GM12891 (cell line): ENCODE measurements at regions not wholly inside any gene's neighbourhood (a gene's known extent, or its start where the extent isn't known, plus 50 kb on each side); places are given as distances from the start of the nearest gene placed in this dataset.
A peak's percentile ranks its signal among the peaks of the same experiment; 100 is the strongest.
"Not testable (repeated sequence)": the region's sequence is repeated elsewhere in the genome, so short reads cannot be mapped to it uniquely, and the experiment has no call there.

Experiments used
- DNase-seq: peaks from one replicate; pipeline ENCODE4 v3.0.0; 2011; ENCODE audit warnings: low spot score; ENCODE audit not compliant: insufficient read length
- FAIRE-seq: peaks from 2 replicates; lab custom pipeline; 2011; peaks lifted over from hg19 to GRCh38; lab: Jason Lieb, UNC
- PAX5 ChIP-seq: IDR thresholded peaks from 2 replicates; pipeline ENCODE4 v1.6.1; 2011; ENCODE audit warnings: low read length, moderate library complexity, mild to moderate bottlenecking; ENCODE audit not compliant: insufficient read depth, severe bottlenecking
- POLR2A ChIP-seq: IDR thresholded peaks from 2 replicates; pipeline ENCODE4 v1.6.1; 2011; ENCODE audit warnings: low read depth, low read length, control low read depth
- POLR2AphosphoS5 ChIP-seq: IDR thresholded peaks from 2 replicates; pipeline ENCODE4 v1.6.1; 2011; ENCODE audit warnings: low read depth, low read length, control low read depth
- POU2F2 ChIP-seq: IDR thresholded peaks from 2 replicates; pipeline ENCODE4 v1.6.1; 2011; ENCODE audit warnings: low read depth, mild to moderate bottlenecking, control low read depth, low read length, moderate library complexity
- SPI1 ChIP-seq: IDR thresholded peaks from 2 replicates; pipeline ENCODE4 v1.6.1; 2011; ENCODE audit warnings: low read depth, low read length, control low read depth
- TAF1 ChIP-seq: IDR thresholded peaks from 2 replicates; pipeline ENCODE4 v1.6.1; 2011; ENCODE audit warnings: low read depth, low read length, control low read depth

DNA sequence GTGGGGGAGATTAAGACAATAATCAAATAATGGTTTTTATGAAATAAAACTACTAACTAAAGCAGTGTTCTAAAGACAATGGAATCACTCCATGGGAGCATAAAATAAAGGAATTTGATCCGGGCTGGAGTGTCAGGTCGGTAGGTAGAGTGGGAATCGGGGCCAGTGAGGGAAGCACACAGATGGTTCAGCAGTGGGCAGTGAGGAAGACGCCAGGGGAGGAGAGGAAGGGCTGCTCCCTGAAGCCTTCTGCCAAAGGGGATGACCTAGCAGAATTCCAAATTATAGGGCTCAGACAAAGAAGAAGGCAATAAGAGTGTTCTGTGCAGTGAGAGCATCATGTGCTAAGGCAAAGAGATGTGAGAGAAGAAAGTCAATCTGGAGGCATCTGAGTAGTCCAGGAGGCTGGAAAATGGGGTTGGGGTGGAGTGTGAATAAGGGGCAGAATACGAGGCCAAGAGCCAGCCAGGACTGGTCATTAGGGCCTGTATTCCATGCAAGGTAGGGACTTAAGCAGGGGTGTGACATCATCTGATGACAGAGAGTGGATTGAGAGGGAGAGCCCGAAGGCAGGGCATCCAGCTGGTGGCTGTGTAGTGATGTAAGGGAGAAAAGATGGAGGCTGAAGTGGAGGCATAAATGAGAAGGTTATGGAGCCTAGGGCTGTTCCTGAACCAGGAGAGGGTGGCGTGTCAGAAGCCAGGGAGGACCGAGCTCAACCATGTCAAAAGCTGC lies 137.6 kb downstream of the COPRS start:
- DNase-seq: no peak

DNA sequence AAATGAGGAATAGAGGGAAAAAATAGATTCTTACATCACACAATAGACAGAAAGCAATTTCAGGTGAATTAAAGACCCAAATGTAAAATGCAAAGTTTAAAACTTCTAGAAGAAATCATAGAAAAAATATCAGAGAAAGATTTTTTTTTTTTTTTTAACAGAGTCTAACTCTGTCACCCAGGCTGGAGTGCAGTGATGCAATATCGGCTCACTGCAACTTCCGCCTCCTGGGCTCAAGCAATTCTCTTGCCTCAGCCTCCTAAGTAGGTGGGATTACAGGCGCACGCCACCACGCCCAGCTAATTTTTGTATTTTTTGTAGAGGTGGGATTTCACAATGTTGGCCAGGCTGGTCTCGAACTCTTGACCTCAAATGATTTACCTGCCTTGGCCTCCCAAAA lies 141.8 kb downstream of the COPRS start:
- FAIRE-seq, DNase-seq: not testable (repeated sequence)

More for the DNA sequence above, 137.6 kb downstream of the COPRS start:
- TF ChIP-seq TAF1 (no peak), PAX5 (no peak), SPI1 (no peak), POLR2AphosphoS5 (no peak), POU2F2 (no peak), POLR2A (no peak)
- no peak for FAIRE-seq

DNA sequence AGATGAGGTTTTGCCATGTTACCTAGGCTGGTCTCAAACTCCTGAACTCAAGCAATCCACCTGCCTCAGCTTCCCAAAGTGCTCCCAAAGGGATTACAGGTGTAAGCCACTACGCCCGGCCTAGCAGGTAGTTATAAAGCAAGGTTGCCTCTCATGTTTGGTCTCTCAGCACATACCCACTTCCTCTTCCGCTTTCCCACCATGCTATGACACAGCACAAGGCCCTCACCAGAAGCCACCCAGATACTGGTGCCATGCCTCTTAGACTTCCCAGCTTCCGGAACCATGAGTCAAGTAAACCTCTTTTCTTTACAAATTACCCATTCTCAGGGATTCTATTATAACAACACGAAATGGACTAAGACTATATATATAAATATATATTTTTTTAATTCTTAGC lies 143.6 kb downstream of the COPRS start:
- DNase-seq (no peak), FAIRE-seq (no peak)
- TF ChIP-seq PAX5: no peak
- TF ChIP-seq SPI1: peak; percentile 37; the same call in 1 of the 2 replicates

DNA sequence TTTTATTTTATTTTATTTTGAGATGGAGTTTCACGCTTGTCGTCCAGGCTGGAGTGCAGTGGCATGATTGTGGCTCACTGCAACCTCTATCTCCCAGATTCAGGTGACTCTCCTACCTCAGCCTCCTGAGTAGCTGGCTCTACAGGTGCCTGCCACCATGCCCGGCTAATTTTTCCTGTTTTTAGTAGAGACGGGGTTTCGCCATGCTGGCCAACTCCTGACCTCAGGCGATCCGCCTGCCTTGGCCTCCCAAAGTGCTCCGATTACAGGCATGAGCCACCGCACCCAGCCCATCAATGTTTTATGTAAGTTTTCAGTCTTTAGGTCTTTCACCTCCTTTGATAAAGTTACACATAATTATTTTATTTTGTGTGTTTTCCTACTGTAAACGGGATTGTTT lies 154.6 kb downstream of the COPRS start:
- DNase-seq (no peak), FAIRE-seq (no peak)
- TF ChIP-seq PAX5: no peak
- no peak for TF ChIP-seq POLR2A
- no peak for TF ChIP-seq POLR2AphosphoS5
- no peak for TF ChIP-seq TAF1
- no peak for TF ChIP-seq SPI1
- TF ChIP-seq POU2F2: no peak

DNA sequence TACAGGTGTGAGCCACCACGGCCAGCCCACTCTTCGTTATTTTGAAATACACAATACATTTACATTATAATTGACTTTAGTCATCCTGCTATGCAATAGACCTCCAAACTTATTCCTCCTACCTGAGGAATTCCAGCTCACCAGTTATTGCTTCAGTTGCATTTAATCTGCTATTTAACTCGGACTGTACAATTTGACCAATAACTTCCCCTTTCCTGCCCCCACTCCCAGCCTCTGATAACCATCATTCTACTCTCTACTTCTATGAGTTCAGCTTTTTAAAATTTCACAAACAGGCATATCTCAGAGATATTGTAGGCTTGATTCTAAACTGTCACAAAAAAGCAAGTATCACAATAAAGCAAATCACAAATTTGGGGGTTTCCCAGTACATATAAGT lies 157.0 kb downstream of the COPRS start:
- no peak for DNase-seq
- FAIRE-seq: no peak
- TF ChIP-seq POLR2A (no peak), PAX5 (no peak), POLR2AphosphoS5 (no peak), SPI1 (no peak), POU2F2 (no peak), TAF1 (no peak)

DNA sequence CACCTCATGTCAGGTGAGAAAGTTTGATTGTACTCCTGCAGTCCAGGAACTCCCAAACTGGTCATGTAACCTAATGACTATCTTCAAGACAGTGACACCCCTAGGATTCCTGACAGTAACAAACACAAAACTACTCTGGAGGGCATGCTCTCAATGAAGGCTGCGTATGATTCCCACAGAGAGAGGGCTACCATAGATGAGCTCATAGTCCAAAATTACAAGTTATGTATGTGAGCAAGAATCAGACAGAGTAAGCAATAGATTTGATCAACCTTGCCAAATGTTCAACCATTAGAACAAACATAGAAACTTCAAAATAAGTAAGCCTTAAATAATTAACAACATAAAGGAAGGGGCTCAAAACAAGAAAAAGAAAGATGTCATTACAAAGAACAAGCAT lies 158.1 kb downstream of the COPRS start:
- FAIRE-seq: no peak
- no peak for DNase-seq
- no peak for TF ChIP-seq TAF1
- no peak for TF ChIP-seq SPI1
- no peak for TF ChIP-seq POLR2AphosphoS5
- no peak for TF ChIP-seq POU2F2
- TF ChIP-seq PAX5: no peak
- no peak for TF ChIP-seq POLR2A

DNA sequence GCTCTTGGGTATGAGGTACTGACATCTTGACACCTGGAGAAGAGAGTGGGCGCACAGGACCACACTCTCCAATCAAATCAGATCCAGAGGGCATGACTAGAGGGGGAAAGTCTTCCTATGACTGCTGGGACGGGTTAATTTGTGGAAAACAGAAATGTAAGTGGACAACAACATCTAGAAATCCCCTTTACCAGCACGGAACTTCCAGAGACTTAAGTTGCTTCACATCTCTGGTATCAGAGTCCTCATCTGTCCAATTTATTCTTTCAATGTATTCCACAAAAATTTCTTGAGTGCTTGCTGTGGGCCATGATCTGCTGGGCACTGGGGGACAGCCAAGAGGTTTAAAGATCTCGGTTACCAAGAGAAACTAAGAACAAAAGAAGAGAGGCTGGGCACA lies 159.2 kb downstream of the COPRS start:
- no peak for FAIRE-seq
- TF ChIP-seq TAF1 (no peak), POLR2A (no peak), POU2F2 (no peak), SPI1 (no peak), PAX5 (no peak), POLR2AphosphoS5 (no peak)

DNA sequence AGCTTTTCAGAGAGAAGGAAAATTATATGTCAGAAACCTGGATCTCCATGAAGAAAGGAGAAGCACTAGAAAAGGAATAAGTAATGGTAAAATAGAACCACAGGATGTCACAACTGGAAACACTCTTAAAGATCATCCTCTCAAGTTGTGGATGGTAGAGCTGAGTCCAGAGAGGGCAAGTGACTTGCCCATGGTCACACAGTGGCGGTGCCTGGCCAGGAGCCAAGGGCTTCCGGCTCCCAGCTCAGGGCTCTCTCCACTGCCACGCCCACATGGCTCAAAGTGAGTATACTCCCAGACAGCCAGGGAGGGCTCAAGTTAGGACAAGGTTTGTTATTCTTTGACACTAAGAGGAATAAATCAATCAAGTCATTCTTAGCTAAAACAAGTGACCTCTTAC lies 159.8 kb downstream of the COPRS start:
- FAIRE-seq (no peak), DNase-seq (no peak)
- TF ChIP-seq POLR2A (no peak), POU2F2 (no peak), SPI1 (no peak), POLR2AphosphoS5 (no peak), TAF1 (no peak)

More for the DNA sequence above, 159.2 kb downstream of the COPRS start:
- no peak for DNase-seq

DNA sequence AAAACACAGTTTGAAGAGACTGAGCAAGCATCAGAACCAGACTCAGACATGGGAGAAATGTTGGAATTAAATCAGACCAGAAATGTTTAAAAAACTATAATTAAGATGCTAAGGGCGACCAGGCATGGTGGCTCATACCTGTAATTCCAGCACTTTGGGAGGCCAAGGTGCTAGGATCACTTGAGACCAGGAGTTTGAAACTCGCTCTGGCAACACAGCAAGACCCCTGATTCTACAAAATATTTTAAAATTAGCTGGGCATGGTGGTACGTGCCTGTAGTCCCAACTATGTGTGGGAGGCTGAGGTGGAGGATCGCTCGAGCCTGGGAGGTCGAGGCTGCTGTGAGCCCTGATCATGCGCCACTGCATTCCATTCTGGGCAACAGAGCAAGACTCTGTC lies 160.3 kb downstream of the COPRS start:
- DNase-seq: no peak
- no peak for TF ChIP-seq POLR2A
- TF ChIP-seq POLR2AphosphoS5: no peak
- no peak for TF ChIP-seq TAF1
- no peak for TF ChIP-seq PAX5
- no peak for TF ChIP-seq POU2F2
- no peak for TF ChIP-seq SPI1
- no peak for FAIRE-seq

DNA sequence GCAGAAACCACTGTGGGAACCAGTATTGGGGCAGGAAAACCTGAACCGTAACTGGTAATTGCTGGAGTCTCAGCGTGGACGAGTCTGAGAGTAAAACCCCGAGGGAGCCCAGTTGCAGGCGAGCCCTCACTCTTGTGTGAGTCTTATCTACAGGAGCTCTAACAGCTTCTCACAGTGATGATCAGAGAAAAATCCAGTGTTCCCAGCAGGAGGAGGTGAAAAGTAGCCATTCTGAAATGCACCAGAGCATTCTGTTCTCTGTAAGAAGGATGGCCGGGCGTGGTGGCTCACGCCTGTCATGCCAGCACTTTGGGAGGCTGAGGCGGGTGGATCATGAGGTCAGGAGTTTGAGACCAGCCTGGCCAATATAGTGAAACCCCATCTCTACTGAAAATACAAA lies 161.2 kb downstream of the COPRS start:
- FAIRE-seq: no peak
- DNase-seq: no peak
- TF ChIP-seq SPI1 (no peak), POLR2A (no peak)

DNA sequence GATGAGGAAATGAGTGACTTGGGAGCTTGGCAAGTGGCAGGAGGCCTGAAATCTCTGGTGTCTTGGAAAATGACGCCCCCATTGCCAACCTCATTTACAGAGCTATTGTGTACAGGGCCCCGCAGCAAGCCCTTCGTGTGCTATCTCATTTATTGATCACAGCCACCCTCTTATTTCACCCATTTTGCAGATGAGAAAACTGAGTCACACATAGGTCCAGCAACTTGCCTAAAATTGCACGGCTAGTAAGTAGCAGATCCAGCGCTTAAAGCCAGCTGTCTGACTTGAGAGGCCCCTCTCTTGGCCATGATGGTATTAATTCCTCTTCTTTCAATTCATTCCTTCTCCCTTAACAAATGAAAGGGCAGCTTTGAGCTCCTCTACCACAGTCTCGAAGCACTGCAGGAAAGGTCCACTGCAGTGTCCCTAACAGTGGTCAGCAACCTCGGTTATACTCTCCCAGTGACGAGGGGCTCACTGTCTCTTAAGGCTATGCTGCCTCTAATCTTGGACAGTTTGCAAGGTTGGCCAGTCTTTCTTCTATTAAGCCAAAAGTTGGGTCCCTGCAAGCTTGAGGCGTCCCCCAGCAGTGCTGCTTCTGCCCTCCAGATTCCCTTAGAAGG lies 162.2 kb downstream of the COPRS start:
- TF ChIP-seq SPI1: no peak
- FAIRE-seq: no peak
- DNase-seq: no peak
